ENCODE measurements at regions not wholly inside any gene's neighbourhood (a gene's known extent, or its start where the extent isn't known, plus 50 kb on each side); places are given as distances from the start of the nearest gene placed in this dataset.

DNA sequence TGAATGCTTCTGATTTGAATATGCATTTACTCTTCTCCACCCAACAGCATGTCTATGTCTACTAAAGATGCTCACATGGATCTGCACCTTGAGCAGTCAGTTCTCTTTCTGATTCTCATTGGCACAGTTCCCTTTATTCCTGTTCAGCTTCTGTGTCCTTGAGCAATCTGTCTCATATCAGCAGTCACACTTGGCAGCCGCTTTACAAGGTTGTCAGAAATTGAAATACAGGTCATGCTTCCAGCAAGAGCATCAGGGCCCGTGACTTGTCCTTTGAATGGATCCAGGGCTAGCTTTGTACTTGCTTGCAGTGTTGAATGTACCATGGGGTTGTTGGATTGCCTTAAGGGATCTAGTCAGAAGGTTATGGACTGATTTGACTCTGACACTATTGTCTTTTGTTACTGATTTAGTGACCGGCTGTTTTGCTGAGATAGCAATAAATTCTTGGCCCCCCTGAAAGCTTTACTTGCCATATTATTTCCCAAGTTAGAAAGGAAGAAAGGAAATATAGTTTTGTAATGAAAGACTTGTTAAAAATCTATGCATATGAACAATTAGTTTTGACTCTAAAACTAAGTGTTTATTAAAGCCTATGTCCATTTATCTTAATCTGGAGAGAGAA, 273.4 kb upstream of the ISL1 start:
- no peaks in the 10 kb centered on the region for H3K27me3 ChIP-seq (ENCODE audit: insufficient read depth, low read depth)
- H3K9ac ChIP-seq = no peak overlapping the region
- H3K4me3 ChIP-seq (IDR thresholded peaks at IDR 0.05; ENCODE audit: insufficient read depth, low read depth, low read length) = no peak overlapping the region
- H3K79me2 ChIP-seq (ENCODE audit: insufficient read depth, low read depth) = no peaks in the 10 kb centered on the region
- H2AFZ ChIP-seq (ENCODE audit: low read depth) = no peak overlapping the region
- H3K4me2 ChIP-seq = no peak overlapping the region
- H3K27ac ChIP-seq = no peak overlapping the region
- no peaks in the 10 kb centered on the region for H3K4me1 ChIP-seq (ENCODE audit: low read depth, poor library complexity, severe bottlenecking)
- TF ChIP-seq, protein P1, sequence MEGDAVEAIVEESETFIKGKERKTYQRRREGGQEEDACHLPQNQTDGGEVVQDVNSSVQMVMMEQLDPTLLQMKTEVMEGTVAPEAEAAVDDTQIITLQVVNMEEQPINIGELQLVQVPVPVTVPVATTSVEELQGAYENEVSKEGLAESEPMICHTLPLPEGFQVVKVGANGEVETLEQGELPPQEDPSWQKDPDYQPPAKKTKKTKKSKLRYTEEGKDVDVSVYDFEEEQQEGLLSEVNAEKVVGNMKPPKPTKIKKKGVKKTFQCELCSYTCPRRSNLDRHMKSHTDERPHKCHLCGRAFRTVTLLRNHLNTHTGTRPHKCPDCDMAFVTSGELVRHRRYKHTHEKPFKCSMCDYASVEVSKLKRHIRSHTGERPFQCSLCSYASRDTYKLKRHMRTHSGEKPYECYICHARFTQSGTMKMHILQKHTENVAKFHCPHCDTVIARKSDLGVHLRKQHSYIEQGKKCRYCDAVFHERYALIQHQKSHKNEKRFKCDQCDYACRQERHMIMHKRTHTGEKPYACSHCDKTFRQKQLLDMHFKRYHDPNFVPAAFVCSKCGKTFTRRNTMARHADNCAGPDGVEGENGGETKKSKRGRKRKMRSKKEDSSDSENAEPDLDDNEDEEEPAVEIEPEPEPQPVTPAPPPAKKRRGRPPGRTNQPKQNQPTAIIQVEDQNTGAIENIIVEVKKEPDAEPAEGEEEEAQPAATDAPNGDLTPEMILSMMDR (conservative IDR thresholded peaks at IDR 0.05; ENCODE audit: low read depth, low read length) = no peak
- no peaks in the 10 kb centered on the region for H3K36me3 ChIP-seq (ENCODE audit: insufficient read depth)
- H4K20me1 ChIP-seq (ENCODE audit: insufficient read depth) = no peaks in the 10 kb centered on the region

- no peaks in the 10 kb centered on the region for H3K36me3 ChIP-seq (ENCODE audit: insufficient read depth)
- H3K27me3 ChIP-seq (ENCODE audit: insufficient read depth, low read depth) = no peaks in the 10 kb centered on the region
- TF ChIP-seq, protein P1 (conservative IDR thresholded peaks at IDR 0.05; ENCODE audit: low read depth, low read length) = no peak
- H2AFZ ChIP-seq (ENCODE audit: low read depth) = no peak overlapping the region
- no peak overlapping the region for H3K4me2 ChIP-seq
- H4K20me1 ChIP-seq (ENCODE audit: insufficient read depth) = no peaks in the 10 kb centered on the region
- H3K27ac ChIP-seq = no peak overlapping the region
- H3K4me3 ChIP-seq (IDR thresholded peaks at IDR 0.05; ENCODE audit: insufficient read depth, low read depth, low read length) = no peak overlapping the region
- no peaks in the 10 kb centered on the region for H3K4me1 ChIP-seq (ENCODE audit: low read depth, poor library complexity, severe bottlenecking)
- no peak overlapping the region for H3K9ac ChIP-seq
- H3K79me2 ChIP-seq (ENCODE audit: insufficient read depth, low read depth) = no peaks in the 10 kb centered on the region
Measured at GRCh38 chr5:51131266-51131665, 252.0 kb upstream of the ISL1 start.

DNA sequence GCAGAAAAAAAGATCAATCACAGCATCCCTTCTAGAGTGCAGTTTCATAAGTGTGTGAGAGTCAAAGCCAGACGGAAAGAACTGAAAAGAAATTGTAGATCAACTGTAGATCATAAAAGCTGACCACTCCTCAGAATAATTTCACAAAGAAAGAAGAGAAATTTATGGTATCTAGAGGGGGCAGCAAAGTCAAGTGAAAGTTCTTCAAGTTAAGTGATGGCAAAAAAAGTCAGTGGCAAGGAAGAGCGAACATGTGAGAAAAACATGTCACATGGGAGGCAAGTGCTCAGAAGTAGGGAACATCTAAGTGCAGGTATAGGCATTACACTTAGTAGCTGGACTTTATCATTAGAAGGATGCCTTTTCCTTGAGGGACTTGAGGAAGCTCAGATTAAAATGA, 245.1 kb upstream of the ISL1 start:
- Histone ChIP-seq H3K27ac (no peak overlapping the region), H4K20me1 (ENCODE audit: insufficient read depth) (no peaks in the 10 kb centered on the region), H3K4me2 (no peak overlapping the region), H3K27me3 (ENCODE audit: insufficient read depth, low read depth) (no peaks in the 10 kb centered on the region), H2AFZ (ENCODE audit: low read depth) (no peak overlapping the region), H3K9ac (no peak overlapping the region), H3K36me3 (ENCODE audit: insufficient read depth) (no peaks in the 10 kb centered on the region), H3K4me3 (IDR thresholded peaks at IDR 0.05; ENCODE audit: insufficient read depth, low read depth, low read length) (no peak overlapping the region), H3K79me2 (ENCODE audit: insufficient read depth, low read depth) (no peaks in the 10 kb centered on the region), H3K4me1 (ENCODE audit: low read depth, poor library complexity, severe bottlenecking) (no peaks in the 10 kb centered on the region)
- TF ChIP-seq, protein P1 (conservative IDR thresholded peaks at IDR 0.05; ENCODE audit: low read depth, low read length) = no peak

- Histone ChIP-seq H3K36me3 (ENCODE audit: insufficient read depth) (no peaks in the 10 kb centered on the region), H3K27ac (no peak overlapping the region), H3K4me2 (no peak overlapping the region), H3K9ac (no peak overlapping the region), H3K4me1 (ENCODE audit: low read depth, poor library complexity, severe bottlenecking) (no peaks in the 10 kb centered on the region), H3K27me3 (ENCODE audit: insufficient read depth, low read depth) (no peaks in the 10 kb centered on the region), H4K20me1 (ENCODE audit: insufficient read depth) (no peaks in the 10 kb centered on the region), H3K79me2 (ENCODE audit: insufficient read depth, low read depth) (no peaks in the 10 kb centered on the region), H3K4me3 (IDR thresholded peaks at IDR 0.05; ENCODE audit: insufficient read depth, low read depth, low read length) (no peak overlapping the region), H2AFZ (ENCODE audit: low read depth) (no peak overlapping the region)
- TF ChIP-seq, protein P1 (conservative IDR thresholded peaks at IDR 0.05; ENCODE audit: low read depth, low read length) = no peak
Measured at GRCh38 chr5:51148437-51148836, 234.8 kb upstream of the ISL1 start.

Measured in KMS-11 (cell line).